GM18951 (cell line): ENCODE measurements at regions not wholly inside any gene's neighbourhood (a gene's known extent, or its start where the extent isn't known, plus 50 kb on each side); places are given as distances from the start of the nearest gene placed in this dataset.
"Not testable (repeated sequence)": the region's sequence is repeated elsewhere in the genome, so short reads cannot be mapped to it uniquely, and the experiment has no call there.

Experiments used
- POLR2A ChIP-seq: IDR thresholded peaks from 4 replicates; pipeline ENCODE4 v1.6.1; 2011; ENCODE audit warnings: mild to moderate bottlenecking; ENCODE audit not compliant: insufficient read length, insufficient read depth; ENCODE audit errors: extremely low read depth
- in situ Hi-C: fragments of 300-500 bp; cut with MboI; formaldehyde crosslinking; loops from one replicate; pipeline ENCODE4 v1.12.0; 2022; ENCODE audit warnings: low sequenced_read_pairs, mixed read lengths, inconsistent platforms; ENCODE audit not compliant: unreplicated experiment

DNA sequence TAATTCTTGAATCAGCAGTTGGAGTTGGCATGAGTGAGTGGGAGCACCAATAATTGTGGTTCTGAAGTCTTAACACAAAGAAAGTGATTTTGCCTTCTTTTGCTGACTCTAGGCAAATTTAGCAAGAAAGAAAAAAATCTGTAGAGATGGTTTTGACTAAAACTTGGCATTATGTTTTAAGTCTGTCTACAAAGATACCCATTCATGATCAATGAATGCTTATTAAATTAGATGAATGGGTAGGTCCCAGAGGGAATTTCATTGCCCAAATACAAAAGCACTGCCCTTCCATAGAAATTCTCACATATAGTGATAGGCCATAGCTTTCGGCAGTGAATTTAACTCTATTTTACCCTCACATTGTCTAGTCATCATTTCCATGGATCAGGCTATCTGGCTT lies 428.6 kb upstream of the ADAMTSL1 start:
- in situ Hi-C loops, result no loop called here
- no peak for TF ChIP-seq POLR2A

- in situ Hi-C loops, result no loop called here
- no peak for TF ChIP-seq POLR2A
Measured at GRCh38 chr9:18046068-18046467, 427.9 kb upstream of the ADAMTSL1 start.

GRCh38 chr9:18051638-18052037 lies 422.3 kb upstream of the ADAMTSL1 start:
- in situ Hi-C loops, result no loop called here
- no peak for TF ChIP-seq POLR2A

GRCh38 chr9:18052060-18052459 lies 421.9 kb upstream of the ADAMTSL1 start:
- no peak for TF ChIP-seq POLR2A
- in situ Hi-C loops, result no loop called here

DNA sequence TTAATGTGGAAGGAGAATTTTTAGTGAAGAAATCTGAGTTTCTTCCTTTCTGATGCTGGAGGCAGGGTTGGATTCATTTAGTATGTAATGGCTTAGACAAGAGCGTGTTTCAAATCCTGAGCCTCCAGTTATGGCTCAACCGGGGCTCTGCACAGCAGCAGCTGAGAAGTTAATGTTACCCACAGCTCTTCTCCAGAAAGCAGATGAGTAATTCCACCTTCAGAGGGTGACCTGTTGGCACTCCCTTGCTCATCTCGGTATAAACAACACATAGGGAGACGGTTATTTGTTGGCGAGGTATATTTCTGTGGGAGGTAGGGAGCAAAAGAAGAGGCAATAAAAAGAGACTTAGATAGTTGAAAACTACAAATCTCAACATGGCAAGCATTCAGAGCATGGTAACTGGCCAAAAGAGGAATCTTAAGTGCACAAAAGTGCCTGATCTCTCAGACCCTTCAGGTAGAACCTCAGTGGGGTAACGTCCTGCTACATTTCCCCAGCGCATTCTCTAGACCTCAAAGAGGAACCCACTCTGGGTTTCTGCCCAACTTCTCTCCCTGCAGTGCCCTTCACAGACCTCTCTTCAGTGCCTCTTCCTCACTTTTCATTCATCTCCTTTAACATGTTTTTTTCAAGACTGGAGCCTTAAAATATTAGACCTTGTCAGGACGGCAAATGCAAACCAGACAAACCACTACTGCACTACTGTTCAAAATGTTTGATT lies 417.5 kb upstream of the ADAMTSL1 start:
- in situ Hi-C loops, result no loop called here
- no peak for TF ChIP-seq POLR2A

DNA sequence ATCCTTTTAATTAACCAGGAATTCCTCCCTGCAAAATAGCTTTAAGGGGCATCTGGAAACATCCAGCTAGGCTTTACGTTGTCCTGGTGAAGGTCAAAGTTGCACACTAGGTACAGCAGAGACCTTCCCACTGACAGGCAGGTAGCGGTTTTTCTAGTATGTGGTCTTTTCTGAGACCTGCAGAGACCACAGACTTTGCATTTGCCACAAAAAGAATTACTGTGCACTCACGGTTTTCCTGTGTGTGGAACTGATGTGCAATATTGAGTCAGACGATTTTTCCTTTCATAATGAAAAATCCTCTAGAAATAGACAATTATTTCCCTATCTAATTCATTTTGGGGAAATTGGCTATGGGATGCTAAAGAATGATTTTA lies 417.0 kb upstream of the ADAMTSL1 start:
- no peak for TF ChIP-seq POLR2A

DNA sequence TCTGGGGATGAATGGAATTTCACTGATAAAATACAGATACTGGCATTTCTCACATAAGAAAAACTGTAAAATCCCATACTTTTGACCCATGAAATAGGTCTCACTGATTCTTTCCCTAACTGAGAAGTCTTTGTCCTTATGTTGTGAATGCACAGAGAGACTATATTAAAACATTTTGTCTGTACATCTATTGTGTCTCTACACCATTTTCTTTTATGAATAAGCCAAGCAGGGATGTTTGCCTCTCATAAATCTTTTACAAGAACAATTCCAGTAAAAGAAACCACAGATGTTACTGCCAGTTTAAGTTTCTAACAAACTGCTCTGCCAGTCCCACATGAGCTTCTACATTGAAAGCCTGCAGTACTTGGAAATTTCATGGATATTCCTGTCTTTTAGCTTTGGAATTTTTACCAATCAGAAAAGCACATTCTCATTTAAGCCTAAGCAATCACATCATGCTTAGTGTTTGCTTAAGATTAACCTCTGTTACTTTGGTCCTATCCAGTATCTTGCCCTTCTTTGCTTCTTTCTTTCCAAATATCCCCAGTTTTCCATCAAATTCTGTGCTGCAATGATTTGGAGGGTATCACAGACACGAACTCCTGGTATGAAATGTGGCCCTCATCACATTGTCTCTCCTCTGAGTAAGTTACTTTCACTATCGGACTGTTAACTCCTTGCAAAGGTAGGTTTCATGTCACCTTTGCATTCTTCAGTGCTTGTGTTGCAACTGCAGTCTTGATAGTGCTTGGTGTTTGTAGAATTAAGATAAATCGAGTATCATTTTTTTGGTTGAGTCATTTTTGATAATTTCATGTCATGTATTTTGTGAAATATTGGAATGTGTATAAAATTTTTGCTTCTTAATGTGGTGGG lies 415.1 kb upstream of the ADAMTSL1 start:
- in situ Hi-C loops, result no loop called here
- TF ChIP-seq POLR2A, result no peak

More for the DNA sequence above, 417.0 kb upstream of the ADAMTSL1 start:
- in situ Hi-C loops, result no loop called here

- no peak for TF ChIP-seq POLR2A
- in situ Hi-C loops, result no loop called here
Measured at GRCh38 chr9:18059447-18059846, 414.5 kb upstream of the ADAMTSL1 start.

- in situ Hi-C loops, result no loop called here
- TF ChIP-seq POLR2A, result no peak
Measured at GRCh38 chr9:18060269-18060934, 413.6 kb upstream of the ADAMTSL1 start.

- in situ Hi-C loops, result no loop called here
- TF ChIP-seq POLR2A, result no peak
Measured at GRCh38 chr9:18061332-18061731, 412.6 kb upstream of the ADAMTSL1 start.

DNA sequence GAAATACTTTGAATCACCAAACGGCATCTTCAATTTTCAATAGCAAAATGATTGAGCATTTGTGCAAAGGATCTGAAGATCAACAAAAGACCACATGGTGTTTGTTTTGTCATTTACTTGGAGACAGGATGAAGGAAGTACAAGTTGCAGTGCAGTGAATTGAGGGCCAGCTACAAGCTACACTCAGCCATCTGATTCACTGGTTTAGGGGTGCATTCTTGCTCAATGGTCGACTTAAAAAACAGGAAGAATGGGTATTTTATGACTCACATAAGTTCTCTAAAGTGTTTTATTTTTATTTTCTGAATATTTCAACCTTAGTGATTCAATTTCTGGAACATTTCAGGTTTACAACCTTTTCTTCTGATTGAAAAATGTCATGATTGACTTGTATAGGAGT lies 412.1 kb upstream of the ADAMTSL1 start:
- TF ChIP-seq POLR2A, result no peak
- in situ Hi-C loops, result no loop called here

GRCh38 chr9:18063856-18064390 lies 410.0 kb upstream of the ADAMTSL1 start:
- no peak for TF ChIP-seq POLR2A

GRCh38 chr9:18066608-18067007 lies 407.3 kb upstream of the ADAMTSL1 start:
- in situ Hi-C loops, result not testable (repeated sequence)

More at GRCh38 chr9:18063856-18064390, 410.0 kb upstream of the ADAMTSL1 start:
- in situ Hi-C loops, result no loop called here
